ENCODE measurements at regions not wholly inside any gene's neighbourhood (a gene's known extent, or its start where the extent isn't known, plus 50 kb on each side); places are given as distances from the start of the nearest gene placed in this dataset.

- TF ChIP-seq CTCF (IDR thresholded peaks at IDR 0.05) (no peak), POLR2A (IDR thresholded peaks at IDR 0.05) (no peak)
Observed at GRCh38 chrX:49746306-49746705, 50.5 kb upstream of the PAGE1 start.

Measured in heart left ventricle (tissue), 13 donors.